ENCODE measurements at regions not wholly inside any gene's neighbourhood (a gene's known extent, or its start where the extent isn't known, plus 50 kb on each side); places are given as distances from the start of the nearest gene placed in this dataset.

- DNase-seq (no peak), FAIRE-seq (no peak)
- H3K9ac ChIP-seq (ENCODE audit: low read length in 3 of 3), result no peak overlapping the region
- no peaks in the 10 kb centered on the region for H3K36me3 ChIP-seq (ENCODE audit: control insufficient read depth in 2 of 3, insufficient read depth in 3 of 3, low read length in 3 of 3)
- H3K4me3 ChIP-seq (ENCODE audit: low read length in 3 of 3), result no peak overlapping the region
- no peak for TF ChIP-seq CTCF (IDR thresholded peaks at IDR 0.05; ENCODE audit: borderline replicate concordance, extremely low read depth, insufficient read depth)
- H3K4me1 ChIP-seq (ENCODE audit: control insufficient read depth in 2 of 3, insufficient read depth in 2 of 3, low read depth in 1 of 3, low read length in 3 of 3), result no peaks in the 10 kb centered on the region
- intact Hi-C loops (cut with DNase I), result no loop called here
- H3K9me3 ChIP-seq (ENCODE audit: control insufficient read depth in 2 of 3, insufficient read depth in 1 of 3, low read length in 3 of 3), result no peaks in the 10 kb centered on the region
- no peak overlapping the region for H3K27ac ChIP-seq (ENCODE audit: low read depth in 2 of 2, low read length in 2 of 2)
- no peaks in the 10 kb centered on the region for H3K27me3 ChIP-seq (ENCODE audit: control insufficient read depth, insufficient read depth, low read length)
These were observed 298.4 kb upstream of the PDGFD start for GRCh38 chr11:104462341-104462740.

GRCh38 chr11:104451197-104451893, 287.4 kb upstream of the PDGFD start:
- Histone ChIP-seq H3K9me3 (ENCODE audit: control insufficient read depth in 2 of 3, insufficient read depth in 1 of 3, low read length in 3 of 3) (no peaks in the 10 kb centered on the region), H3K27me3 (ENCODE audit: control insufficient read depth, insufficient read depth, low read length) (no peaks in the 10 kb centered on the region), H3K36me3 (ENCODE audit: control insufficient read depth in 2 of 3, insufficient read depth in 3 of 3, low read length in 3 of 3) (no peaks in the 10 kb centered on the region), H3K4me3 (ENCODE audit: low read length in 3 of 3) (no peak overlapping the region), H3K4me1 (ENCODE audit: control insufficient read depth in 2 of 3, insufficient read depth in 2 of 3, low read depth in 1 of 3, low read length in 3 of 3) (no peaks in the 10 kb centered on the region), H3K9ac (ENCODE audit: low read length in 3 of 3) (no peak overlapping the region), H3K27ac (ENCODE audit: low read depth in 2 of 2, low read length in 2 of 2) (no peak overlapping the region)
- DNase-seq (no peak), FAIRE-seq (no peak)
- intact Hi-C loops (cut with DNase I), result no loop called here
- TF ChIP-seq CTCF (IDR thresholded peaks at IDR 0.05; ENCODE audit: borderline replicate concordance, extremely low read depth, insufficient read depth), result no peak

- H3K4me1 ChIP-seq (ENCODE audit: control insufficient read depth in 2 of 3, insufficient read depth in 2 of 3, low read depth in 1 of 3, low read length in 3 of 3), result no peaks in the 10 kb centered on the region
- no peak for DNase-seq
- H3K9me3 ChIP-seq (ENCODE audit: control insufficient read depth in 2 of 3, insufficient read depth in 1 of 3, low read length in 3 of 3), result no peaks in the 10 kb centered on the region
- H3K9ac ChIP-seq (ENCODE audit: low read length in 3 of 3), result no peak overlapping the region
- TF ChIP-seq CTCF (IDR thresholded peaks at IDR 0.05; ENCODE audit: borderline replicate concordance, extremely low read depth, insufficient read depth), result no peak
- H3K4me3 ChIP-seq (ENCODE audit: low read length in 3 of 3), result no peak overlapping the region
- H3K27ac ChIP-seq (ENCODE audit: low read depth in 2 of 2, low read length in 2 of 2), result no peak overlapping the region
- no peak for FAIRE-seq
- no peaks in the 10 kb centered on the region for H3K27me3 ChIP-seq (ENCODE audit: control insufficient read depth, insufficient read depth, low read length)
- H3K36me3 ChIP-seq (ENCODE audit: control insufficient read depth in 2 of 3, insufficient read depth in 3 of 3, low read length in 3 of 3), result no peaks in the 10 kb centered on the region
- intact Hi-C loops (cut with DNase I), result no loop called here
These were observed 279.4 kb upstream of the PDGFD start for GRCh38 chr11:104443387-104443786.

GRCh38 chr11:104442321-104442720, 278.4 kb upstream of the PDGFD start:
- Histone ChIP-seq H3K9me3 (ENCODE audit: control insufficient read depth in 2 of 3, insufficient read depth in 1 of 3, low read length in 3 of 3) (no peaks in the 10 kb centered on the region), H3K27me3 (ENCODE audit: control insufficient read depth, insufficient read depth, low read length) (no peaks in the 10 kb centered on the region), H3K27ac (ENCODE audit: low read depth in 2 of 2, low read length in 2 of 2) (no peak overlapping the region), H3K9ac (ENCODE audit: low read length in 3 of 3) (no peak overlapping the region), H3K36me3 (ENCODE audit: control insufficient read depth in 2 of 3, insufficient read depth in 3 of 3, low read length in 3 of 3) (no peaks in the 10 kb centered on the region), H3K4me3 (ENCODE audit: low read length in 3 of 3) (no peak overlapping the region), H3K4me1 (ENCODE audit: control insufficient read depth in 2 of 3, insufficient read depth in 2 of 3, low read depth in 1 of 3, low read length in 3 of 3) (no peaks in the 10 kb centered on the region)
- no peak for TF ChIP-seq CTCF (IDR thresholded peaks at IDR 0.05; ENCODE audit: borderline replicate concordance, extremely low read depth, insufficient read depth)
- no peak for FAIRE-seq
- intact Hi-C loops (cut with DNase I), result no loop called here
- DNase-seq, result no peak

Data from kidney (tissue), 13 donors.